ENCODE measurements at regions not wholly inside any gene's neighbourhood (a gene's known extent, or its start where the extent isn't known, plus 50 kb on each side); places are given as distances from the start of the nearest gene placed in this dataset.

- H3K4me1 Mint-ChIP-seq (ENCODE audit: low read depth) = no peaks in the 10 kb centered on the region
- no peak for DNase-seq (ENCODE audit: low spot score, unreplicated experiment)
- H3K36me3 Mint-ChIP-seq (ENCODE audit: insufficient read depth) = no peaks in the 10 kb centered on the region
- H3K9me3 Mint-ChIP-seq (ENCODE audit: low read depth) = no peaks in the 10 kb centered on the region
- peaks cover 15% of the 10 kb centered on the region for H3K27me3 Mint-ChIP-seq
- no peak for TF ChIP-seq CTCF (IDR thresholded peaks at IDR 0.05; ENCODE audit: unreplicated experiment)
- no peak overlapping the region for H3K4me3 Mint-ChIP-seq (ENCODE audit: low read depth)
- H3K27ac Mint-ChIP-seq = no peak overlapping the region
Measured at GRCh38 chr1:30188999-30189398, 534.4 kb downstream of the MATN1 start.

DNA sequence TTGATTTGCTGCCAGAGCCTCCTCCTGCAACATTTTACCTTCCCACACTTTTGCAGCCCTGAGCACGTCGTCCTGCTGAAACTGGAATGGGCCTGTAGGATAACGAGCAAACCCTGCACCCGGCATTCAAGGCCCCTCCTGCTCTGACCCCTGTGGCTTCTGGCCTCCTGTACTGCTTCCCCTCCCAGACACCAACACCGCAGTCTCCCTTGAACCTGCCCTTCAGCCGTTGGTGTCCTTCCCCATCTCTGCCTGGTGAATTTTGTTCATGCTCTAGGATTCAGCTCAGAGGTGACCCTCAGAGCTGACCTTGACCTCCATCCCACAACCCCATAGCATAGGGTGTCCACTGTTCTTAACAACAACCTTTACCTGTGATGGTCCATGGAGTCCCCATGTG is 535.1 kb downstream of the MATN1 start:
- no peaks in the 10 kb centered on the region for H3K9me3 Mint-ChIP-seq (ENCODE audit: low read depth)
- no peak overlapping the region for H3K4me3 Mint-ChIP-seq (ENCODE audit: low read depth)
- no peaks in the 10 kb centered on the region for H3K36me3 Mint-ChIP-seq (ENCODE audit: insufficient read depth)
- H3K4me1 Mint-ChIP-seq (ENCODE audit: low read depth) = no peaks in the 10 kb centered on the region
- H3K27me3 Mint-ChIP-seq = peaks cover 15% of the 10 kb centered on the region
- DNase-seq (ENCODE audit: low spot score, unreplicated experiment) = no peak
- H3K27ac Mint-ChIP-seq = no peak overlapping the region
- TF ChIP-seq CTCF (IDR thresholded peaks at IDR 0.05; ENCODE audit: unreplicated experiment) = no peak

DNA sequence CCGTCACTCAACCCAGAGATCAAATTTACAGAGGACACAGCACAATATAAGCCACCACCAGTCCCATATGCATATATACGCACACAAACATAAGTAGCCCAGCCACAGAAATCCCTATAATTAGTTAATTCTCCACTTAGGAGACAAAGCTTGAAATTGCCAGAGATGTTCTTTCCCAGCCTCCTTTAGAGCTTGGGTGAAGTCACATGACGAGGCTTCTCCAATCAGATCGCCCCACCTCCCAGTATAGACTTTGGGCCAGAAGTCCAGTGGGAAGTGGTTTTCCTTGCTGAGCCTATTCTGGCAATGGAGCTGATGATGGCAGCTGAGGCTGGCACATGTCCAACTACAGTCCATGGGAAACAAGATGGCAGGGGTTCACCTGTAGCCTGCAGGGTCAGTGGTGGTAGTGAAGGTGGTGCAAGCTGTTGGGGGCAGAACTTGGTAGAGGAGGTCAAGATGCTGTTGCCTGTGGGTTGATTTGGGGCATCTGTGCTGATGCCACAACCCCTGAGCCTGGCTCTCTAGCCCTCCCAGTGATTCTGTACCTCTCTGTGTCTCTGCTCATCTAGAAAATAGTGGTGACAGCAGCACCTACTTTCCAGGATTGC is 535.9 kb downstream of the MATN1 start:
- Mint-ChIP-seq H3K4me1 (ENCODE audit: low read depth) (no peaks in the 10 kb centered on the region), H3K4me3 (ENCODE audit: low read depth) (no peak overlapping the region), H3K27ac (no peak overlapping the region), H3K9me3 (ENCODE audit: low read depth) (no peaks in the 10 kb centered on the region), H3K27me3 (peaks cover 18% of the 10 kb centered on the region), H3K36me3 (ENCODE audit: insufficient read depth) (no peaks in the 10 kb centered on the region)
- DNase-seq (ENCODE audit: low spot score, unreplicated experiment) = no peak
- TF ChIP-seq CTCF (IDR thresholded peaks at IDR 0.05; ENCODE audit: unreplicated experiment) = no peak

DNA sequence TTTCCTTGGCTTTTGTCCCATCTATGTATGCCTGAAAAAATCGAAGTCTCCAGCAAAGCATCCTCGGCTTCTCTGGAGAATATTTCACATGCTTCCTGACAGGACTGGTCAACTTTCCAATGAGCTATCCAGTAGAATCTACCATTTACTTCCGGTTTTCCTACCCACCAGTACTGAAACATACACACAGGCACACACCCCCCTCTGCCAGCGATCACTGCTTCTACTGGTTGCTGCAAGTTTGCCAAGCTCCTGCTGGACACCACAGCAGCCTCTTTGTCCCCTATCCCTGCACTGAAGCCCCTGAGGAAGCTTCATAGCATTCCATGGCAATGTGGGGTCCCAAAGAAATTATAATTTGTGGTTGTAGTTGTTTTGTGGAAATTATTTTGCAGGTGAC is 536.8 kb downstream of the MATN1 start:
- H3K36me3 Mint-ChIP-seq (ENCODE audit: insufficient read depth) = no peaks in the 10 kb centered on the region
- H3K9me3 Mint-ChIP-seq (ENCODE audit: low read depth) = no peaks in the 10 kb centered on the region
- H3K27me3 Mint-ChIP-seq = peaks cover 23% of the 10 kb centered on the region
- TF ChIP-seq CTCF (IDR thresholded peaks at IDR 0.05; ENCODE audit: unreplicated experiment) = no peak
- H3K4me1 Mint-ChIP-seq (ENCODE audit: low read depth) = no peaks in the 10 kb centered on the region
- H3K4me3 Mint-ChIP-seq (ENCODE audit: low read depth) = no peak overlapping the region
- DNase-seq (ENCODE audit: low spot score, unreplicated experiment) = no peak
- H3K27ac Mint-ChIP-seq = no peak overlapping the region

- H3K4me3 Mint-ChIP-seq (ENCODE audit: low read depth) = no peak overlapping the region
- H3K4me1 Mint-ChIP-seq (ENCODE audit: low read depth) = no peaks in the 10 kb centered on the region
- H3K27ac Mint-ChIP-seq = no peak overlapping the region
- H3K36me3 Mint-ChIP-seq (ENCODE audit: insufficient read depth) = no peaks in the 10 kb centered on the region
- peaks cover 23% of the 10 kb centered on the region for H3K27me3 Mint-ChIP-seq
- DNase-seq (ENCODE audit: low spot score, unreplicated experiment) = no peak
- no peak for TF ChIP-seq CTCF (IDR thresholded peaks at IDR 0.05; ENCODE audit: unreplicated experiment)
- H3K9me3 Mint-ChIP-seq (ENCODE audit: low read depth) = no peaks in the 10 kb centered on the region
Measured at GRCh38 chr1:30185809-30186208, 537.6 kb downstream of the MATN1 start.

Data from progenitor cell of endocrine pancreas (in vitro differentiated cells).